ENCODE measurements at regions not wholly inside any gene's neighbourhood (a gene's known extent, or its start where the extent isn't known, plus 50 kb on each side); places are given as distances from the start of the nearest gene placed in this dataset.

DNA sequence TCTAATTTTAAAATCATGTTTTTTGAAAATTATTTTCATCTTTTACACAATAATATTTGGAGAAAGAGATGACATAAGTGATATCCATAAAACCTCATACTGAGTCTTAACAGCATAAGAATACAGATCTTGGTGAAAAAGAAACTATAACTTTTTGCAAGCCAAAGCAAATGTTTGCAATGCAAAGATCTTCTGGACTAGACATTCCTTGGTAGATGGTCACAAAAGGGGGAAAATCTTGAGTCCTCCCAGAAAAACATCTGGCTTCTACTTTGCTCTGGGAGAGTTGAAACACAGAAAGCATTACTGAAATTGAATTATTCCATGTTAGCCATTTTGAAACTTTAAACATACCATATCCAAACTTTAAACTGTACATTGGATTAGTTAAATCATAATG lies 308.2 kb downstream of the ANXA1 start:
- DNase-seq = no peak

DNA sequence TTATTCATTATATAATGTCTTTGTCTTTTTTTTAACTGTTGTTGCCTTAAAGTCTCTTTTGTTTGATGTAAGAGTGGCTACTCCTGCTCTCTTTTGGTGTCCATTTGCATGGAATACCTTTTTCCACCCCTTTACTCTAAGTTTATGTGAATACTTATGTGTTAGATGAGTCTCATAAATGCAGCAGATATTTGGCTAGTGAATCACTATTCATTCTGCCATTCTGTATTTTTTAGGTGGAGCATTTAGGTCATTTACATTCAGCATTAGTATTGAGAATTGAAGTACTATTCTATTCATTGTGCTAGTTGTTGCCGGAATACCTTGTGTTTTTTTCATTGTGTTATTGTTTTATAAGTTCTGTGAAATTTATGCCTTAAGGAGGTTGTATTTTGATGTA lies 317.1 kb downstream of the ANXA1 start:
- no peak for DNase-seq

DNA sequence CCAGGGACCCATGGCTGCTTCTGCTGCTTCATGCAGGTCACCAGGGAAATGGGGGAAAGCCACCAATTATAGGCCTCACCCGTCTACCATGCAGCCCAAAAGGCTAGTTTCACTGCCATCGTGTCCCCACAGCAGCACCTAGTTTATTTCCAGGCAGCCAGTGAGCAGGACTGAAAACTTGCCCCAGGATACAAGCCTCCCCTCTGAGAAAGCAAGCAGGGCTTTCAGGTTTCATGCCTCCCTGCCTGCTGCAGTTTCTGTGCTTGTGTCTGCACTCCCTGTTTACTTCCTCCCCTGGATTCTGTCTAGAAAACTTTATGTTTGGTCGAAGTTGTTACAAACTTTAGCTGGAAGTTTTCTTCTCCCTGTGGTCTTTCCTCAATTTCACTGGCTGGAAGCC lies 319.1 kb downstream of the ANXA1 start:
- no peak for DNase-seq

DNA sequence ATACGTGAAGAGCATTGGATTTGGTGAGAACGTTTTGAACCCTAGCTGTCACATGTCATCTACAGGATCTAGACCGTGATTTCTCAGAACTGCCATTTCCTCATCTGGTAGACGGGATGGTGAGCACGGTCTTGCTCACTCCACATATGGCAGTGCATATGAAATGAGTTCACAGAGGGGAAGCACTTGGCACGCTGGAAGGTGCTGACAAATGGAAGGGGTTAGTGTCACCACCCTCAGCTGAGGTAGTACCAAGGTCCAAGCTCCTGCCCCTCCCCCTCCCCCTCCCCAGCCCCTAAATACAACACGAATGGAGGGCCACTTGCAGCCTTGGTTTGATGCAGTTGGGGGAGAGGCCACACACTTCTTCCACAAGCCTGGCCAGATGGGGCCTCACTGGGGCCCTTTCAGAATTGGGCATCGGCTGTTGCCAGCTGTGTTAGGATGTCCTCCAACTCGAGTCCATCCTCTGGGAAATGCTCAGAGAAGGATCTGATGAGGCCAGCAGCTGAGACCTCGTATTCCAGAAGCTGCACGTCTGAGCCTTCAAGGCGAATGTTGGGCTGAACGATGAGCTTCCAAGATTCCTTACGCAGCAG lies 322.4 kb downstream of the ANXA1 start:
- no peak for DNase-seq

GRCh38 chr9:73474625-73475024 lies 323.0 kb downstream of the ANXA1 start:
- no peak for DNase-seq

DNA sequence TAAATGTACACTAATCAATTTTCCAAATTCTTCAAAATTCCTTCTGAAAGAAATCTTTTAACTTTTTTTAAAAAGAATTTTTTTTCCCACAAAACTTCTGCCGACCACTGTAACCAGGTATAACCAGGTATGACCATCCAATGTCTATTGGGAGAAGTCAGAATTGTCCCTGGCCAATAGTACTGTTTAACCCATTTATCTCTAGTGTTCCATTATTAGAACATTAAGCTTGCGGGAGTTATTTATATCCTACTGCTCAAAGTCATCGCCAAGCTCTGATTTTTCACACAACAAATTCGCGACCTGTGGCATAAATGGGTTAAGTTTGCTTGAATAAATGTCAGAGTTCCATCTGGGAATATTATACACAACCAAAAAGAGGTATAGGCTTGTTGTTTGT lies 343.2 kb downstream of the ANXA1 start:
- DNase-seq = no peak

DNA sequence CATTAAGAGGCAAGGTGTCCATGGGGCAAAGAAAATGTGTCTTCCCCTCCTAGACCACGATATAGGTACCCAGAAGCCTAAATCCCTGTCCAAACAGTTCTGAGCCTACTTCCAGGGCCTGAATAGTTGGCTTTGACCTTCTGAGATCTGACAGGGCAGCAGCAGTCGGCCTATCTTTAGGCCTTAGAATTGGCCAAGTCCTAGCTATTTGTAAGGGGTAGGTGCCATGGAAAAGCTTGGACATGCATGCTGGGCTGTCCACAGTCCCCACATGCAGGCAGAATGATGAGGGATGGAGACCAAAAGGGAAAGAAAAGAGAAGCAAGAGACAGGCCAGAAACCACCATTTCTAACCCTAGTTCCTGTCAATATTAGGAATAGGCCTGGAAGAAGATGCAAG lies 346.1 kb downstream of the ANXA1 start:
- DNase-seq = no peak

- no peak for DNase-seq
Measured at GRCh38 chr9:73515216-73515615, 363.6 kb downstream of the ANXA1 start.

- no peak for DNase-seq
Measured at GRCh38 chr9:73523391-73523790, 371.7 kb downstream of the ANXA1 start.

GRCh38 chr9:73525350-73525749 lies 373.7 kb downstream of the ANXA1 start:
- no peak for DNase-seq

DNA sequence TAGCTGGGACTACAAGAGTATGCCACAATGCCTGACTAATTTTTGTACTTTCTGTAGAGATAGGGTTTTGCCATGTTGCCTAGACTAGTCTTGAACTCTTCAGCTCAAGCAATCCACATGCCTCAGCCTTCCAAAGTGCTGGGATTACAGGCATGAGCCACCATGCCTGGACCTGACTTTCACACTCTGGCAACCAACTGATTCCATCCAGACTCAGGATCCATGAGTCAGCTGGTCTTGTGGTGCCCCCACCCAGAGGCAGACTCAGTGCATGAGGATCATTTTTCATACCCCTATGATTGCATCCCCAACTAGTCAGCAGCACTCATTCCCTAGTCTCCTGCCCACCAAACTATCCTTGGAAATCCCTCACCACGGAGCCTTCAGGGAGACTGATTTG lies 375.9 kb downstream of the ANXA1 start:
- DNase-seq = no peak

GRCh38 chr9:73528926-73529325 lies 377.3 kb downstream of the ANXA1 start:
- DNase-seq = no peak

- no peak for DNase-seq
Measured at GRCh38 chr9:73529666-73530065, 378.0 kb downstream of the ANXA1 start.

- DNase-seq = no peak
Measured at GRCh38 chr9:73531051-73531532, 379.4 kb downstream of the ANXA1 start.

- DNase-seq = no peak
Measured at GRCh38 chr9:73531658-73532057, 380.0 kb downstream of the ANXA1 start.

DNA sequence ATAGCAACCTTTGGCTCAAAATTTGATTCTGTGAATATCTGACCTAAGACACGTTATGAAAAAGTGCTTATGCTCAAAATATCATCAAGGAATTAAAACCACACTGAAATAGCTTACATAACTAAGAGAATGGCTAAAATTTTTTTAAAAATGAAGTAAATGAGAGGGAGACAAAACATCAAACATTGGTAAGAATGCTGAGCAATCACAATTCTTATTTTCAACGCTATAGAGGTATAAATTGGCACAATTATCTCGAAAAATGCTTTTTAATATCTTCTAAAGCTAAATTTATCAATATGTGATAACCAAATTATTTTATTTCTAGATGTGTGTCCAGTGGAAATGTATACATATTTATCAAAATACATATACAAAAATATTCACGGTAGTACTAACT lies 381.3 kb downstream of the ANXA1 start:
- DNase-seq = no peak

DNA sequence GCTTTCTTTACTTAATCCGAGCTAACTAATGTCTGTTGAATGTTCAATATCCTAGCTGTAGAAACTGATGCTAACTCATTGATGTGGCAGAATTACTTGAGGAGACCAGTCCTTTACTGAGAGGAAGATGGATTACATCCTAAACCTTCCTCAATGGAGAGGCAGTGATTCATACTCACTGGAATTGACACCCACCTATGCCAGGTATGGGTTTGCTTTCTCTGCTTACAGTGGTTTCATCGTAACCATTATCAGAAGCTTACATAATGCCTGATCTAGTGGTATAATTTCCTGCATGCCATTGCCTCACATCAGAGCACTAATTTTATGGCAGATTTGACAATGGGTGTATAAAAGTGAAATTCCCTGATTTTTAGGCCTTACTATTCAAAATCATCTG lies 384.7 kb downstream of the ANXA1 start:
- DNase-seq = no peak

GRCh38 chr9:73537561-73537960 lies 385.9 kb downstream of the ANXA1 start:
- DNase-seq = no peak

GRCh38 chr9:73539881-73540390 lies 388.3 kb downstream of the ANXA1 start:
- no peak for DNase-seq

GRCh38 chr9:73541923-73542322 lies 390.3 kb downstream of the ANXA1 start:
- DNase-seq = no peak

DNA sequence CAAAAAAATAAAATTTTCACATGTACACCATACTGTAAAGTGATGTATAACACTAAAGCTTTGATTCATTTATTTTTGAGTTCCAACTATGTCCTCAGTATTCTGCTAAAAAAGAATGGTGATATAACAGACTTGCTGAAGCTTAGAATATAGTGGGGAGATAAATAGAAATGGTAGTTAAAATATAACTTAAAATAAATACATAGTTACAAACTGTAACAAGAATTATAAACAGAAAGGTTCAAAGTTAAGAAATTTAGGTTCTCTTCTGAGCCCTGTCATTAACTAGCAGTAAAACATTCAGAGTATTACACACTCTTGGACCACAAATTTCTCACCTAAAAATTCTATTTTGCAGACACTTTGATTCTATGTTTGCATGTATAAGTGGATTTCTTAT lies 392.1 kb downstream of the ANXA1 start:
- no peak for DNase-seq

DNA sequence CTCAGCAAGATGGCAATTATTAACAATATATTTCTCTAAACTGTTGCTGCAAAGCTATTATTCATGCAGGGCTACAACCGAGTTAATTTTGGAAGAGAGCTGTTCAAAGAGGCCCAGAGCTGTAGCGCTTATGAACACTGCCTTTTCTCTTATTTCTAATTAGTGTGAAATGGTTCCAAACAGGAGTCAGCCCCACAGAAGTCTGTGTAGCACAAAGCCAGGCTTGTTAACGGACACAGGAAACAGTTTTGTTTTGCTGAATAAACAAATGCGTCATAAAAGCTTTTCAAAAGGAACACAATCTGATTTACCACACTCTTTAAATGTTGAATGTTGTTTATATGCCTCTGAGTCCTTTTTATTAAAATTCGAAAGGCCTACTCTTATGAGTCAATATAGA lies 396.5 kb downstream of the ANXA1 start:
- DNase-seq = no peak

DNA sequence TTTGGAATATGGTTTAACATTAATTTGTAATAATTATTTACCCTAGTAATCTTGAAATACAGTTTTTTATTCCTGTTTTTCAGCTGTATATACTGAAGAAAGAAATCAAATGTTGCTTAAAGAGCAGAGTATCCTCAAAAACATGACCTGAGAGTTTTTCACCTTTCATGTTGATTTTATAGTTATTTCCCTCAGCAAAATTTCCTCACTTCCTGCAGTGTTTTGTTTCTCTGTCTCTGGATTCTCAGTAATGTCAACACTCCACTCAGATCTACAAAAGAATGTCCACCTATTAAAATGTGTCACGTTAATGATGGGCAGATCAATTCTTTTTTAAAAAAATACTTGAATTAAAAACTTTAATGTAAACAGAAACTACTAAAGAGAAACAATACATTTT lies 398.3 kb downstream of the ANXA1 start:
- no peak for DNase-seq

DNA sequence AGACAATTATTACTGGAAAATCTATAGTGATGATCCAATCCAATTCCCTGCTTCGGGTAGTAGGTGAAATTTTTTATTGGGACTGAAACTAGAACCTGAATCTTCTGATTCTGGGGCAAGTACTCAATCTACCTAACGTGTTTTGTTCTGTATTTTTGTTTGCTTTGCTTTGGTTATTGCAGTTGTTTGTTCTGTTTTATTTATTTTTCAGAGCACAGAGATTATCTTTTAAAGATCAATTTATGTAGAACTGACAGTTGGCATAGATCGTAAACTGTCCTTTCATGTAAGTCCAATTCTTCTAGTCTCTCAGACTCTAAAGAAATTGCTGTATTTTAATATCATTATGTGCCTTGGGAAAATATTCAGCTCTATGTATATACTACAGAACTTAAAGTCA lies 401.6 kb downstream of the ANXA1 start:
- DNase-seq = no peak

DNA sequence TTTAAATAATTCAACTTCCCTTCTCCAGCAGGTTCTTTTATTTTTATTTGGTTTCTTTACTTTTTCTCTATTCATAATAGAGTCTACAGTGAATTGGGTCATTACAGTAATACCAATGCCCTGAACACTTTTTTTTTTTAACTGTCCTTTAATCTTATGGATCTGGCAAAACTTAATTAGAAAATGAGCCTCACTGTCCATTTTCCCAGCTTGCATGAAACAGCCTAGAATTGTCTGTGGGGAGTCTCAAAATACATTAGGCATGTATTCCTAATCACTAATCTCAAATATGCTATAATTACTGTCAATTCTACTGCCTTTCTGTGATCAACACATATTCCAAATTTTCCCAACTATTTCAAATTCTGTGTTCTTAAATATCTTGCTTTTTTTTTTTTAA lies 406.8 kb downstream of the ANXA1 start:
- DNase-seq = no peak

All from right kidney (tissue), 1 donor.